Sigmoid colon (tissue), 6 donors: ENCODE measurements at regions not wholly inside any gene's neighbourhood (a gene's known extent, or its start where the extent isn't known, plus 50 kb on each side); places are given as distances from the start of the nearest gene placed in this dataset.
A peak's percentile ranks its signal among the peaks of the same experiment; 100 is the strongest.
"Not testable (repeated sequence)": the region's sequence is repeated elsewhere in the genome, so short reads cannot be mapped to it uniquely, and the experiment has no call there.

Experiments
- DNase-seq: peaks from one replicate; pipeline ENCODE4 v3.0.0-alpha.2; 2019
- H3K27ac ChIP-seq, 4 donors: fragments of 200-600 bp; sonication (generic); one replicate each; pipeline ENCODE4 v1.5.1; 2016 to 2019; ENCODE audit warnings: mild to moderate bottlenecking in 1 of 4
- H3K27me3 ChIP-seq, 3 donors: fragments of 200-600 bp; sonication (generic); one replicate each; pipeline ENCODE4 v1.5.1; 2019; ENCODE audit warnings: mild to moderate bottlenecking in 1 of 3
- H3K36me3 ChIP-seq, 4 donors: fragments of 200-600 bp; sonication (generic); one replicate each; pipeline ENCODE4 v1.5.1; 2016 to 2019
- H3K4me1 ChIP-seq, 4 donors: fragments of 200-600 bp; sonication (generic); one replicate each; pipeline ENCODE4 v1.5.1; 2017 to 2019
- H3K4me3 ChIP-seq, 4 donors: fragments of 200-600 bp; sonication (generic); one replicate each; pipeline ENCODE4 v1.5.1; 2017 to 2019; ENCODE audit warnings: mild to moderate bottlenecking in 2 of 4, moderate library complexity in 1 of 4
- H3K9me3 ChIP-seq, 4 donors: fragments of 200-600 bp in 3 of 4; sonication (generic) in 3 of 4; one replicate each; pipeline versions ENCODE4 v1.5.1 to v1.6.1; 2013 to 2019
- CTCF ChIP-seq, 4 experiments: fragments of 450-650 bp in 3 of 4; fragments of 200-600 bp in 1 of 4; IDR thresholded peaks; one replicate each; pipeline ENCODE4 v1.5.1; 2016 to 2019; ENCODE audit warnings: antibody characterized with exemption in 4 of 4, mild to moderate bottlenecking in 3 of 4, moderate library complexity in 2 of 4
- EP300 ChIP-seq, 4 donors: sonication (generic); formaldehyde crosslinking; IDR thresholded peaks; one replicate each; pipeline ENCODE4 v1.6.1; 2017; ENCODE audit warnings: antibody characterized with exemption in 4 of 4
- POLR2A ChIP-seq, 2 donors: fragments of 450-650 bp; IDR thresholded peaks; one replicate each; pipeline ENCODE4 v1.6.1; 2016; ENCODE audit warnings: antibody characterized with exemption in 2 of 2, mild to moderate bottlenecking in 2 of 2, moderate library complexity in 2 of 2
- POLR2AphosphoS5 ChIP-seq, 4 donors: sonication (generic); formaldehyde crosslinking; IDR thresholded peaks; one replicate each; pipeline ENCODE4 v1.6.1; 2017; ENCODE audit warnings: antibody characterized with exemption in 4 of 4
- WGBS, 2 donors: extraction: QIAGEN DNeasy Blood & Tissue Kit; methylation state at CpG; one replicate each; pipeline ENCODE4 v1.1.7; 2013; 5-methylcytosine and 5-hydroxymethylcytosine counted together
- intact Hi-C: fragments of 100-400 bp; cut with DNase I; formaldehyde crosslinking; loops from one replicate; pipeline ENCODE4 v1.15.1; 2023
- donor health status: healthy with polysubstance abuse.
- donor health status: healthy.

GRCh38 chr7:104956753-104957450, 57.1 kb upstream of the KMT2E start:
- Histone ChIP-seq H3K27me3 (no peaks in the 10 kb centered on the region), H3K36me3 (no peaks in the 10 kb centered on the region), H3K9me3 (no peaks in the 10 kb centered on the region), H3K27ac (peak overlapping the region; percentile 60 to 73 (median 70)), H3K4me3 (no peak overlapping the region), H3K4me1 (peaks cover 0 to 33% (median 29%) of the 10 kb centered on the region in 4 donors)
- intact Hi-C loops, result no loop called here
- no peak for TF ChIP-seq POLR2A (IDR thresholded peaks at IDR 0.05)
- TF ChIP-seq CTCF (IDR thresholded peaks at IDR 0.05), result no peak
- TF ChIP-seq POLR2AphosphoS5 (IDR thresholded peaks at IDR 0.05), result no peak
- TF ChIP-seq EP300 (IDR thresholded peaks at IDR 0.05), result no peak
- DNase-seq, result no peak
- 33 to 38% methylated on average over 4 of the region's 4 CpGs for WGBS, 2 donors

GRCh38 chr7:104958371-104958865, 55.6 kb upstream of the KMT2E start:
- H3K27me3 ChIP-seq, result no peaks in the 10 kb centered on the region
- no peak overlapping the region for H3K4me3 ChIP-seq
- no peak for DNase-seq
- WGBS, 2 donors, result 30 to 52% methylated on average over 3 of the region's 3 CpGs
- peaks cover 0 to 48% (median 40%) of the 10 kb centered on the region in 4 donors for H3K4me1 ChIP-seq
- no peaks in the 10 kb centered on the region for H3K36me3 ChIP-seq
- intact Hi-C loops, result no loop called here
- H3K9me3 ChIP-seq, result no peaks in the 10 kb centered on the region
- peak overlapping the region; percentile 60 to 73 (median 67) for H3K27ac ChIP-seq
- TF ChIP-seq CTCF (IDR thresholded peaks at IDR 0.05) (no peak), EP300 (IDR thresholded peaks at IDR 0.05) (no peak), POLR2AphosphoS5 (IDR thresholded peaks at IDR 0.05) (no peak), POLR2A (IDR thresholded peaks at IDR 0.05) (no peak)

- peaks cover 0 to 58% (median 50%) of the 10 kb centered on the region in 4 donors for H3K4me1 ChIP-seq
Observed at GRCh38 chr7:104959483-104959882, 54.5 kb upstream of the KMT2E start.

GRCh38 chr7:104960741-104961448, 53.1 kb upstream of the KMT2E start:
- WGBS, 2 donors, result 68 to 72% methylated on average over 2 of the region's 2 CpGs
- Histone ChIP-seq H3K4me3 (no peak overlapping the region), H3K27me3 (no peaks in the 10 kb centered on the region), H3K9me3 (no peaks in the 10 kb centered on the region), H3K36me3 (no peaks in the 10 kb centered on the region), H3K27ac (peak overlapping the region; percentile 14 to 44 (median 28)), H3K4me1 (peaks cover 0 to 56% (median 53%) of the 10 kb centered on the region in 4 donors)
- no peak for DNase-seq
- intact Hi-C loops, result no loop called here
- TF ChIP-seq POLR2AphosphoS5 (IDR thresholded peaks at IDR 0.05), result peak in 2 of 4 donors; percentile 5 to 24
- TF ChIP-seq CTCF (IDR thresholded peaks at IDR 0.05), result no peak
- no peak for TF ChIP-seq EP300 (IDR thresholded peaks at IDR 0.05)
- TF ChIP-seq POLR2A (IDR thresholded peaks at IDR 0.05), result no peak

More at GRCh38 chr7:104959483-104959882, 54.5 kb upstream of the KMT2E start:
- H3K27me3 ChIP-seq, DNase-seq, intact Hi-C loops, H3K4me3 ChIP-seq, H3K9me3 ChIP-seq, H3K36me3 ChIP-seq: not testable (repeated sequence)
- 41 to 74% methylated on average over 2 of the region's 2 CpGs for WGBS, 2 donors
- peak overlapping the region in 1 of 4 donors; percentile 71 for H3K27ac ChIP-seq

- Histone ChIP-seq H3K36me3 (no peaks in the 10 kb centered on the region), H3K4me3 (no peak overlapping the region), H3K9me3 (no peaks in the 10 kb centered on the region), H3K4me1 (peaks cover 0 to 48% (median 45%) of the 10 kb centered on the region in 4 donors), H3K27ac (peak overlapping the region; percentile 14 to 44 (median 28)), H3K27me3 (no peaks in the 10 kb centered on the region)
- TF ChIP-seq CTCF (IDR thresholded peaks at IDR 0.05), result no peak
- no peak for TF ChIP-seq POLR2AphosphoS5 (IDR thresholded peaks at IDR 0.05)
- TF ChIP-seq EP300 (IDR thresholded peaks at IDR 0.05), result no peak
- no peak for TF ChIP-seq POLR2A (IDR thresholded peaks at IDR 0.05)
- DNase-seq, result no peak
- intact Hi-C loops, result no loop called here
- 94 to 95% methylated on average over 6 of the region's 6 CpGs for WGBS, 2 donors
Observed at GRCh38 chr7:104961821-104962220, 52.2 kb upstream of the KMT2E start.
